ENCODE measurements at regions not wholly inside any gene's neighbourhood (a gene's known extent, or its start where the extent isn't known, plus 50 kb on each side); places are given as distances from the start of the nearest gene placed in this dataset.

GRCh38 chr7:130939321-130940095 lies 205.5 kb upstream of the KLF14 start:
- DNase-seq (ENCODE audit: low spot score) (no peak), ATAC-seq (no peak)
- Mint-ChIP-seq H3K36me3 (no peaks in the 10 kb centered on the region), H3K4me1 (peaks cover 45% of the 10 kb centered on the region), H3K9me3 (no peaks in the 10 kb centered on the region), H3K27ac (no peak overlapping the region), H3K27me3 (ENCODE audit: low read depth) (no peaks in the 10 kb centered on the region), H3K4me3 (no peak overlapping the region)
- TF ChIP-seq ZNF671 (CRISPR knock-in tag; IDR thresholded peaks at IDR 0.05), result no peak
- ChIA-PET POLR2A (interaction anchor here (0.6 kb wide), 1 partner anchor 13 kb away, joined by 3 read pairs; no protein-coding TSS in a partner anchor), CTCF (interaction anchor here (0.9 to 2.8 kb wide), 4 partner anchors 31 to 64 kb away, joined by 3 to 22 read pairs (median 4); no protein-coding TSS in a partner anchor)

GRCh38 chr7:130940326-130940725 lies 206.3 kb upstream of the KLF14 start:
- DNase-seq (ENCODE audit: low spot score) (no peak), ATAC-seq (no peak)
- Mint-ChIP-seq H3K36me3 (no peaks in the 10 kb centered on the region), H3K4me3 (no peak overlapping the region), H3K9me3 (no peaks in the 10 kb centered on the region), H3K4me1 (peaks cover 45% of the 10 kb centered on the region), H3K27me3 (ENCODE audit: low read depth) (no peaks in the 10 kb centered on the region), H3K27ac (no peak overlapping the region; the same call in 1 of the 2 replicates)
- TF ChIP-seq ATF1 (CRISPR knock-in tag; IDR thresholded peaks at IDR 0.05), result no peak
- no peak for TF ChIP-seq ATF3 (CRISPR knock-in tag; conservative IDR thresholded peaks at IDR 0.05)
- no peak for TF ChIP-seq ESRRA (CRISPR knock-in tag; IDR thresholded peaks at IDR 0.05; ENCODE audit: borderline replicate concordance)
- no peak for TF ChIP-seq MAX (CRISPR knock-in tag; IDR thresholded peaks at IDR 0.05)
- no peak for TF ChIP-seq PREB (CRISPR knock-in tag; IDR thresholded peaks at IDR 0.05; ENCODE audit: borderline replicate concordance)
- no peak for TF ChIP-seq SOX15 (CRISPR knock-in tag; IDR thresholded peaks at IDR 0.05)
- no peak for TF ChIP-seq FOXK1 (CRISPR knock-in tag; IDR thresholded peaks at IDR 0.05)
- TF ChIP-seq ERG (CRISPR knock-in tag; IDR thresholded peaks at IDR 0.05), result no peak
- no peak for TF ChIP-seq ZSCAN18 (CRISPR knock-in tag; IDR thresholded peaks at IDR 0.05)
- no peak for TF ChIP-seq ETV6 (CRISPR knock-in tag; IDR thresholded peaks at IDR 0.05)
- no peak for TF ChIP-seq JAZF1 (CRISPR knock-in tag; IDR thresholded peaks at IDR 0.05)
- TF ChIP-seq GABPB1 (CRISPR knock-in tag; IDR thresholded peaks at IDR 0.05), result no peak
- TF ChIP-seq E2F4 (CRISPR knock-in tag; IDR thresholded peaks at IDR 0.05; ENCODE audit: borderline replicate concordance, low read depth), result no peak
- no peak for TF ChIP-seq ZMAT4 (CRISPR knock-in tag; IDR thresholded peaks at IDR 0.05)
- TF ChIP-seq ARID4B (CRISPR knock-in tag; IDR thresholded peaks at IDR 0.05; ENCODE audit: borderline replicate concordance), result no peak
- CTCF ChIA-PET, result interaction anchor here (2.8 kb wide), 1 partner anchor 43 kb away, joined by 22 read pairs; no protein-coding TSS in a partner anchor
- POLR2A ChIA-PET, result no interaction called here

Measured in WTC11 (cell line).